ENCODE measurements at regions not wholly inside any gene's neighbourhood (a gene's known extent, or its start where the extent isn't known, plus 50 kb on each side); places are given as distances from the start of the nearest gene placed in this dataset.

GRCh38 chr6:62345962-62346689 lies 60.1 kb upstream of the KHDRBS2 start:
- Mint-ChIP-seq H3K4me3 (no peak overlapping the region), H3K27me3 (ENCODE audit: insufficient read depth, low read depth) (no peaks in the 10 kb centered on the region), H3K4me1 (no peaks in the 10 kb centered on the region), H3K9me3 (peaks cover 7% of the 10 kb centered on the region), H3K27ac (no peak overlapping the region), H3K36me3 (no peaks in the 10 kb centered on the region)
- Histone ChIP-seq H3K9me3 (ENCODE audit: low read depth) (no peaks in the 10 kb centered on the region), H3K9ac (no peak overlapping the region), H2AFZ (replicated peaks) (no peak overlapping the region), H3K36me3 (no peaks in the 10 kb centered on the region), H3K4me1 (no peaks in the 10 kb centered on the region), H3F3A (ENCODE audit: low read depth) (no peaks in the 10 kb centered on the region), H3K4me3 (no peak overlapping the region), H4K20me1 (ENCODE audit: low read depth) (no peaks in the 10 kb centered on the region), H3K79me2 (ENCODE audit: low read depth) (no peaks in the 10 kb centered on the region), H3K27ac (no peak overlapping the region), H3K4me2 (no peak overlapping the region), H3K27me3 (no peaks in the 10 kb centered on the region)
- no peak for DNase-seq (ENCODE audit: low spot score)
- TF ChIP-seq EZH2 (IDR thresholded peaks at IDR 0.05) (no peak), EZH2phosphoT487 (IDR thresholded peaks at IDR 0.05) (no peak), CTCF (IDR thresholded peaks at IDR 0.05) (no peak)

- Histone ChIP-seq H3K27ac (no peak overlapping the region), H3K4me2 (no peak overlapping the region), H3K36me3 (no peaks in the 10 kb centered on the region), H3K27me3 (no peaks in the 10 kb centered on the region), H3K4me1 (no peaks in the 10 kb centered on the region), H3K9me3 (ENCODE audit: low read depth) (no peaks in the 10 kb centered on the region), H3F3A (ENCODE audit: low read depth) (no peaks in the 10 kb centered on the region), H2AFZ (replicated peaks) (no peak overlapping the region), H3K4me3 (no peak overlapping the region), H4K20me1 (ENCODE audit: low read depth) (no peaks in the 10 kb centered on the region), H3K9ac (no peak overlapping the region), H3K79me2 (ENCODE audit: low read depth) (no peaks in the 10 kb centered on the region)
- H3K4me3 Mint-ChIP-seq = no peak overlapping the region
- no peak overlapping the region for H3K27ac Mint-ChIP-seq
- H3K27me3 Mint-ChIP-seq (ENCODE audit: insufficient read depth, low read depth) = no peaks in the 10 kb centered on the region
- no peak for TF ChIP-seq EZH2 (IDR thresholded peaks at IDR 0.05)
- TF ChIP-seq CTCF (IDR thresholded peaks at IDR 0.05) = no peak
- peaks cover 7% of the 10 kb centered on the region for H3K9me3 Mint-ChIP-seq
- no peaks in the 10 kb centered on the region for H3K4me1 Mint-ChIP-seq
- DNase-seq (ENCODE audit: low spot score) = no peak
- H3K36me3 Mint-ChIP-seq = no peaks in the 10 kb centered on the region
These were observed 59.4 kb upstream of the KHDRBS2 start for GRCh38 chr6:62345446-62345845.

GRCh38 chr6:62344850-62345249 lies 58.8 kb upstream of the KHDRBS2 start:
- Mint-ChIP-seq H3K9me3 (peaks cover 7% of the 10 kb centered on the region), H3K4me3 (no peak overlapping the region), H3K27me3 (ENCODE audit: insufficient read depth, low read depth) (no peaks in the 10 kb centered on the region), H3K4me1 (no peaks in the 10 kb centered on the region), H3K36me3 (no peaks in the 10 kb centered on the region), H3K27ac (no peak overlapping the region)
- no peak overlapping the region for H3K27ac ChIP-seq
- no peak overlapping the region for H3K4me2 ChIP-seq
- H3K4me3 ChIP-seq = no peak overlapping the region
- H3K9ac ChIP-seq = no peak overlapping the region
- DNase-seq (ENCODE audit: low spot score) = no peak
- TF ChIP-seq EZH2phosphoT487 (IDR thresholded peaks at IDR 0.05) (no peak), CTCF (IDR thresholded peaks at IDR 0.05) (no peak), EZH2 (IDR thresholded peaks at IDR 0.05) (no peak)
- no peaks in the 10 kb centered on the region for H3K36me3 ChIP-seq
- H2AFZ ChIP-seq (replicated peaks) = no peak overlapping the region
- no peaks in the 10 kb centered on the region for H3K27me3 ChIP-seq
- H4K20me1 ChIP-seq (ENCODE audit: low read depth) = no peaks in the 10 kb centered on the region
- H3K9me3 ChIP-seq (ENCODE audit: low read depth) = no peaks in the 10 kb centered on the region
- no peaks in the 10 kb centered on the region for H3K4me1 ChIP-seq
- no peaks in the 10 kb centered on the region for H3F3A ChIP-seq (ENCODE audit: low read depth)
- H3K79me2 ChIP-seq (ENCODE audit: low read depth) = no peaks in the 10 kb centered on the region
